GM18951 (cell line): ENCODE measurements at regions not wholly inside any gene's neighbourhood (a gene's known extent, or its start where the extent isn't known, plus 50 kb on each side); places are given as distances from the start of the nearest gene placed in this dataset.

Experiments used
- POLR2A ChIP-seq: IDR thresholded peaks from 4 replicates; pipeline ENCODE4 v1.6.1; 2011; ENCODE audit warnings: mild to moderate bottlenecking; ENCODE audit not compliant: insufficient read length, insufficient read depth; ENCODE audit errors: extremely low read depth
- in situ Hi-C: fragments of 300-500 bp; cut with MboI; formaldehyde crosslinking; loops from one replicate; pipeline ENCODE4 v1.12.0; 2022; ENCODE audit warnings: low sequenced_read_pairs, mixed read lengths, inconsistent platforms; ENCODE audit not compliant: unreplicated experiment

DNA sequence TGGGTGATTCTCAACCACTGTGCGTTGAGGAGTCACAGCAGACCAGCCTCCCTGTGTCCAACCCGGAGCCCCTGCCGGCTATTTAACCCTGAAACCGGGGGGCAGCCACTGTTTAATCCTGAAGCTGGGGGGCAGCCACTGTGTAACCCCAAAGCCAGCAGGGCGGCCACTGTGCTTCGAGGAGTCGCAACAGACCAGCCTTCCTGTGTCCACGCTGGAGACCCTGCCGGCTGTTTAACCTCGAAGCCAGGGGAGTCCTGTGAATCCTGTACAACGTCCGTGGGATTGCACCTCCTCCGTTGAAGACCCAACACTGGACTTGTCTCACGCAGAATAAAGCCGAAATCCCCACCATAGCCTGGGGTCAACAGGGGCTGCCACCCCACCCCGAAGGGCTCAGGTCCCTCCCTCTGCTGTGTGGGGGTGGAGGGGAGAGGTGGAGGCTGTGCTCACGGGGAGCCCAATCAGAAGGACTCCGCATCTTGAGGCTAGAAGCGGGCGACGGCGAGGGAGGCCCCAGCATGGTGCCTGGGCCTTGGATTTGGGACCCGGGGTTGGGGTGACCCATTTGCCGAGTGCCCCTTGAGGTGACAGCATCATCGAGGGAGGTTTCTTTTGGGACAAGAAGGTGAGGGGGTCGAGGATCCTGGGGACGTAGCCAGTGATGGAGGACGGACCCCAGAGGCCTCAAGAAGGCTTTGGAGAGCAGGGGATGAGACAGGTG, 94.9 kb downstream of the ADRA2C start:
- in situ Hi-C loops: no loop called here
- TF ChIP-seq POLR2A: no peak

DNA sequence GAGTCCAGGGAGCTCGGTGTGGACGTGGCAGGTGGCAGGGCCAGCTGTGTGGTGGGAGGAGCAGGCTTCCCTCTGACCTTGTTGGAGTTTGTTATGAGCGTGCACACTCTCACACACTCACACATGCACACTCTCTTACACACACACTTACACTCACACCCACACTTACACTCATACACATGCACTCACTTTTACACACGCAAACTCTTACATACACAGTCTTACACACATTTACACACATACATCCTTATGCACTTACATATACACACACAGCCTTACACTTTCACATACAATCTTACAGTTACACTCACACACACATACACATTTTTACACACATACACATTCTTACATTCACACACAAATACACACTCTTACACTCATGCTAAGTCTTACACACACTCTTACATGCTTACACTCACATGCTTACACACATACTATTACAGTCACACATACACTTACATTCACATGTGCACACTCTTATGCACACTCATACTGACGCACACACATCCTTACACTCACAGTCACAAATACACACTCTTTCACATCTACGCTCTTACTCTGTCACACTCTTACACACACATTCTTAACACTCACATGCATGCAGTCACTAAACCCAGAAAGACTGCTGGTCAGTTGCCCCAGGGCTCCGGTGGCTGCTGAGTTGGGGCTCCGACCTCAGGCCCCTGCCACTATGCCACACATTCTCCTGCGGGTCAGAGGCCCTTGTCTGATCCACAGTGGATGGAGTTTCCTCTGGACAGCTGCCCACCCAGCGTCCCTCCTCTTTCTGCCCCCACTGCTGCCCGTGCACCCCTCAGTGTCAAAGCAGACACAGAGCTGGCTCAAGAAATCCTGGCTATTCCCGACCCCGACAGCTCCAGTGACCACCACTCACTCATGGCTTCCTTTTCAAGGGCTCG, 95.8 kb downstream of the ADRA2C start:
- no peak for TF ChIP-seq POLR2A
- in situ Hi-C loops: no loop called here

DNA sequence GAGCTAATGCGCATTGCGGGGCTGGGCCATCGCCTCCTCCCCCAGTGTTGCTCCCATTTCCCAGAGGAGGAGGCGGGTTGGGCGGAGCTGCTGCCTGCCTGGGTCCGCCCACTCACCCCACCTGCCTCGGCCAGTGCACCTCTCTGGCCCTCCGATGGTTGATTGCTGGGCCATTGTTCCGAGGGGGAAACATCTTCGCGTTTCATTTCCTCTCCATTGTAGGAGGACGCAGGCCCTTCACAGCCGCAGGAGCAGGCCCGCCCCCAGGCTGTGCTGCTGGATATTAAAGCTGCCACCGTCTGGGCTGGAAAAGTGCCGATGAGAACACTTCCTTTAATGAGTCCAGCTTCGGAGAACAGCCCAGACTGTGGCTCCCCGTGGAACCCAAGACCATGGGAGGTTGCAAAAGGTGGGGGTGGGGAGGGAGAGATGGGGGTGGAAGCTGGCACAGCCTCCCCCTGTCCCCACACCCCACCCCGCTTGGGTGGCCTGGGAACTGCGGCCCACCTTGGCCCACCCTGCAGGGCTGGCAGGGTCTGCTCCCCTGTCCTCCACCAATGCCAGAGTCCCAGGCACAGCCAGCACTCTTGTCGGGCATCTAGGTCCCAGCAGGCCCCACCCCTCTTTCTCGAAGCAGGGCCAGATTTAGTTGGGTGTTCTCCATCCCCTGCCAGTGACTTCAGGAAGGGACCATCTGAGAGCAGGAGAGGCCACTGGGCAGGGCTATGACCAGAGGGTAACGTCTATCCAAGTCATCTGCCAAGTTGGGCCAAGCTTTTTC, 96.6 kb downstream of the ADRA2C start:
- in situ Hi-C loops: no loop called here
- TF ChIP-seq POLR2A: no peak

DNA sequence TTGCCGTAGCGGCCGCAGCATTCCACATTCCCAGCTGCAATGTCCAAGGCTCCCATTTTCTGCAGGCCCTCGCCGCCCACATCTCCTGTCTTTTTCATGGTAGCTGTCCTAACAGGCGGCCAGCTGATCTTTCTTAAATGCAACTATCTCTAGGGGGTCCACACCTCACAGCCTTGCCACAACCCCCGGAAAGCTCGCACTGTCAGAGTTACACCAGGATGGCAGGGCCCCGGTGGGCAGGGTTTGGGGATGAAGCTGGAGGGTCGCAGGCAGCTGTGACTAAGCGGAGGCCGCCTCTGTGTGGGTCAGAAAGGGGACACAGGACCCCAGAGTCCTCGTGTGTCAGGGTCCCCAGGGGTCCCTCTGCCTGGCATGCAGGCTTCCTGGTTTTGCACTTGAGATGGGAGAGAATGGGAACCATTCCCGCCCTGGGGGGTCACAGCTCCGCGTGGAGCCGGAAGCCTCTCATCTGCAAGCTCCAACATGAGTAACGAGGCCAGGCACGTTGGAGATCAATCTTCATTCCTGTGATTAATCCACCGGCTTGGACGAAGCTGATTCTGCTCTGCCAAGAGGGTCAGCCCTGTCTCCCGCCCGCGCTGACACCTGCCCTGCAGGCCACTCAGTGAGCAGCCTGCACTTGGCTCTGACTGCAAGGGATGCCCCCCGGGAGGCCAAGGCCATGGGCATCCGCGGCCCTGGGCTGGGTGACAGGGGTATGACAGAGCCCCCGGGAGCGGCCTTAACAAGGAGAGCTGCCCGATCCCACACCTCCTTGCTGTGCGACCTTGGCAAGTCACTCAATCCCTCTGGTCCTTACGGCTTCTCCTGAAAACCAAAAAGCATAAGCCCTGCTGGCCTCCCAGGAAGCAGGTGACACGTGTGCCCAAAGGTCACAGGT, 97.9 kb downstream of the ADRA2C start:
- TF ChIP-seq POLR2A: no peak
- in situ Hi-C loops: no loop called here

DNA sequence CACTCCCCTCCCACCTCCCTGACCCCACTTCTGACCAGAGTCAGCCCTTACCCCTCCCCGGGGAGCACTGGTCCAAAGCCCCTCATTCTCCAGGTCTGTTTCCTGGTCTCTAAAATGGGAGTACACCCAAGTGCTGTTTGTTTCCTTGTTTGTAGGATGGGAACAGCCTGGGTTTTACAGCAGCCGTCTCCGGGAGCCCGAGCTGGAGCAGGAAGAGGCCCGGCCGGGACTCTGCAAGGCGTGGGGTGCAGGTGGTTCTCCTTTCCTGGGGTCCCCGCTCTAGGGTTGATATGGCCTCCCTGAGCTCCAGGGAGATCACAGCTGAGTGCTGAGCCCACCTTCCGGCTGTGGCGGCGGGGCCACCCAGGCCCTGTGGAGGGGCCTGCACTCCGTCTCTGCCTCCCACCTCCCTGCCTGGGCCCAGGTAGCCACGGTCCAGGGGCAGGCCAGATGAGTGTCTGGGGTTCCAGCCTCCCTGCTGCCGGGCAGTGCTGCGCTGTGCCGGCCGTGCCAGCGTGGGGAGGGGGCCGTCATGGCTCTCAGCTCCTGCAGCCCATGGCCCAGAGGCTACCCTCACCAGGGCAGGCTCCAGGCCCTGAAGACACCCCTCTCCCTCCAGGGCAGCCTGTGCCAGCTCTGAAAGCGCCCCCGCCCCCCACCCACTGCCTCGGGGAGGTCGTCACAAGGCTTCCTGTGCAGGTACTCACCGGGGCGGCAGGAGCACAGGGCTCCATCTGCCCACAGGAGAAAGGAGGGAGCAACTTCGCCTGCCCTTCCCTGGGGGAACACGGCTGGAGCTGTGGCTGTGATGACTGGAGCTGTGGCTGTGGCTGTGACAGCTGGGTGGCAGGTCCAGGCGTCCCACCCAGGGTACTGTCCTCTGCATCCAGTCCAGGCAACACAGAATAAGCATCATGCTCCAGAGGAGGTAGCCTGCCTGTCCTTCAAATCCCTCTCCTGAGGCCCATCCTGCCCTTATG, 98.8 kb downstream of the ADRA2C start:
- no peak for TF ChIP-seq POLR2A
- in situ Hi-C loops: no loop called here

DNA sequence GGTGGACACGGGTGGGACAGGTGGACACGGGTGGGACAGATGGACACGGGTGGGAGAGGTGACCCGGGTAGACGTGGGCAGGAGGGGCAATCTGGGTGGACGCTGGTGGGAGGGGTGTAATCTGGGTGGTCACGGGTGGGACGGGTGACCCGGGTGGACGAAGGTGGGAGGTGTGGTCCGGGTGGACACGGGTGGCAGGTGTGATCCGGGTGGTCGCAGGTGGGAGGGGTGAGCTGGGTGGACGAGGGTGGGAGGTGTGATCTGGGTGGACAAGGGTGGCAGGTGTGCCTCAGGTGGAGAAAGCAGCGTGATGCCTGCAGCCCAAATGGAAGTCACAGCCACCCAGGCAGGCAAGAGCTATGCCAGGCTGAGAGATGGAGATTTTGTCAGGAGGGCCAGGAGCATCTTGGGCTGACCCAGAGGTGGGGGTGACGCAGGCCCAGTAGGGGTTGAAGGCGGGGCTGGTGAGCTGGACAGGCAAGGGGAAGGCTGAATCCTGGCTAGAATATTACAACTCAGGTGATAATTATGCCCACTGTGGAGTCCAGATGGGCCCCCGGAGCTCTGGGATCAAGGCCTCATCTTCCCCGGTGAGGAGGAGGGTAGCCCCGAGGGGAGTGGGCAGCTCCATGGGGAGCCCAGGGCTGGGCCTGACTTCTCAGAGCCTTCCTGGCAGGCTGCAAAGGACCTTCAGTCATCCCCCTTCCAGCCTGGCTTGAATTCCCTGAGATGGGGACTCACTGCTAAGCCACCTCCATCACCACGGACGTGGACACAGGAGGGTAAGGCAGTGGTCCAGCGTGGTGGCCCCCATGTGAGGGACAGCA, 100.0 kb downstream of the ADRA2C start:
- in situ Hi-C loops: no loop called here
- TF ChIP-seq POLR2A: no peak

DNA sequence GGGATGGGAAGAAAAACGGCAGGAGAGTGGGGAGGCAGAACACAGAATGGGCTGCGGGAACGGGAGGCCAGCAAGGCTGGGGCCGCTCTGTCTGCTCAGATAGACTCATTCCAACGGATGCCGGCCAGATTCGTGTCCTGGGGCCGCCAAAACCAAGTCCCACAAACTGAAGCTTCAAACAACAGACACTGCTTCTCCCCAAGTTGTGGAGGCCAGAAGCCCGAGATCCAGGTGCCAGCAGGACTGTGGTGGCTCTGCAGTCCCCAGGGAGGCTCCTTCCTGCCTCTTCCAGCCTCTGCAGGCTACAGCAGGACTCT, 100.6 kb downstream of the ADRA2C start:
- in situ Hi-C loops: no loop called here
- TF ChIP-seq POLR2A: no peak

DNA sequence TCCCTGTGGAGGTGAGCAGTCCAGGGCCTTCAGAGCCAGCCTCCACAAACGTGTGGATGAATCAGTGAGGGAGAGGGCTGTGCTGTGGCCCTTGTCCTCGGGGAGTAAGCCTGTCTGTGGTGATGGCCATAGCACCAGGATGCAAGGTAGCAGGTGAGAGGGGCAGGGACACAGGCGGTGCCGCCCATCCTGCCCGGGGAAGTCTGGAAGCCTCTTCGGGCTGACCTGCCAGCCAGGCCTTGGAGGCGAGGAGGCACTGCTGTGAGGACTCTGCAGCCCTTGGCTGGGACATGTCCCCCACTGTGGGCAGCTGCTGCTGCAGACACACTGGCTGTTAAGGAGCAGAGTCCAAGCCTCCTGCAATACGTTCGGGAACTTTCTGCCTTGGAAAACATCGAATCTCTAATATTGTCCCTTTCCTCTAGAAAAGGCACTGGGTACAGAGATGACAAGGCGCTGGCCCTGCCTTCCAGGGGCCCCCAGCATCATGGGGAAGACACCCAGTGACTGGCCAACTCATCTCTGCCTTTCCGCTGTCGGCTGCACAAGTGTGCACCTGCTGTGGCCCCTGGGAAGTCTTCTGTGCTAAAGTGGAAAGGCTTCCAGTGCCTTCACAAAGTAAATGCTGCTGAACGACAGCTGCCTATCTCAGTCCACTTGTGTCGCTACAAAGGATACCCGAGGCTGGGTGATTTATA, 101.4 kb downstream of the ADRA2C start:
- TF ChIP-seq POLR2A: no peak
- in situ Hi-C loops: no loop called here

DNA sequence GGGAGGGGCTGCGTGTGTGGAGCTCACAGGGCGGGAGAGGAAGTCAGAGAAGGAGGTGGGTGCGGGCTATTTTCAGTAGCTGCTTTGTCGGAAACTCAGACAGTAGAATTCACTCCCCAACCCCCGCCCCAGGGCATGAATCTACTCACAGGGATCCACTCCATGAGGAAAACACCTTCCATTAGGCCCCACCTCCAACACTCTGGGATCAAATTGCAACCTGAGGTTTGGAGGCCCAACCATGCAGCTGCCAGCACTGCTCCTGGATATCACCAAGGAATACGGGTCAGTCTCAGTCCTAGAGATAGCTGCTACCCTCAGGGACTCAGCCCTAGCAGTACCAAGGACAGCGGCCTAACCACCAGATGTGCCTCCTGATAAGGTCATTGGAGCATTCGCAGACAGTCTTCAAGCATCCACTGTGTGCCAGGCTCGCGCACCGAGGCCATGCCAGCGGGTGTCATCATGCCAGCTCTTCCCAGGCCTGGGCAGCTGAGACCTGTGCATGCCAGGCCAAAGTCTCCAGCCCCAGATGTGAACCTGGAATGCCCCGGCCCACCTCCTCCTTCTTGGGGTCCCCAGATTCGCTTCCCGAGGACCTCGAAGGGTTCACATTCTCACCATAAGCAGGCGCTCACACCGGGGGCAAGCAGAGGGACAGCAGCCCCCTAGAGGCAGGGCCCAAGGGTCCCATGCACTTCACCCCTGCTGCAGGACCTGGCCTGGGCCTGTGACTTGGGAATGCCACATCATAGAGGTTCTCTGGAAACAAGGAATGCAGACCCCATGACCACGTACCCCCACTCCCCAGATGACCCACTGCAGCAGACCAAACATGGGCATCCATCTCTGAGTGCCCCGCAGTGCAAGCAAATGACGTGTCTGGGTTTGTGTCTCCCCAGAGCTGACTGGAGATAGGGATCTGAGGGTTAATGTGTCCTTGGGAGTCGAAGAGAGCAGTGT, 102.3 kb downstream of the ADRA2C start:
- in situ Hi-C loops: no loop called here
- no peak for TF ChIP-seq POLR2A

DNA sequence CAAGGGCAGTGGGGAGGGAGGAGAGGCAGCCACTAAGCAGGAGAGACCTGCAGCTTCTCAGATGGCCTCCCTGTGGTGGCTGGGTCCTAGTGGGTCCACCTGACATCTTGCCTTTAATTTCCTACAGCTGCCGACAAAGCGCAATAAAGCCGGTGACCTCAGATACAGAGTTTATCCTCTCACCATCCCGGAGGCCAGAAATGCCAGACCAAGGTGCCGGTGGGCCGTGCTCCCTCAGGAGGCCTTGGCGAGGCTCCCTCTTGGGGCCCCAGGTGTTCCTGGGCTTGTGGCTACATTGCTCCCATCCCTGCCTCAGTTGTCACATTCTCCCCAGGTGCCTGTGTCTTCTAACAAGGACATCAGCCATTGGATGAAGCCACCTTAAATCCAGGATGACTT, 103.0 kb downstream of the ADRA2C start:
- no peak for TF ChIP-seq POLR2A

More for the DNA sequence above, 103.0 kb downstream of the ADRA2C start:
- in situ Hi-C loops: no loop called here
